ENCODE measurements at regions not wholly inside any gene's neighbourhood (a gene's known extent, or its start where the extent isn't known, plus 50 kb on each side); places are given as distances from the start of the nearest gene placed in this dataset.
"Not testable (repeated sequence)": the region's sequence is repeated elsewhere in the genome, so short reads cannot be mapped to it uniquely, and the experiment has no call there.

DNA sequence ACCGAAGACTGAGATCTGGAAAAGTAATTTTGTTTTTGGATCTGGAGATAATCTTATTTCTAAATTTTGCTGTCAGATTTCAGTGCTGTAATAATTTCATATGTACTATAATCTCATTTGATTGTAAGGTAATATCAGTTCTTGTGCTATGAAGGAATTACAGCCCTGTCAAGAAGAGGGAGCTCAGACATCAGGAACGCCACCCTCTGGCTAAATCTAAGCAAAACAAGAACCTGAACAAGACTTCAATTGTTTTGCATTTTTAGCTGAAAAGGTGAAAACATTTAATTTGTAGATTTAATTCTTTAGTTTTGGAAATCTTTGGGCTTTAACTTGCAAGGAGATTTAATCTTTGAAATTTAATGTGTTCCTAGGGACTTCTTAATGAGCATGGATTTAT, 525.4 kb upstream of the HS3ST1 start:
- Mint-ChIP-seq H3K4me3 (ENCODE audit: unreplicated experiment) (no peak overlapping the region), H3K27ac (ENCODE audit: unreplicated experiment) (no peak overlapping the region), H3K36me3 (ENCODE audit: low read depth) (no peaks in the 10 kb centered on the region), H3K4me1 (ENCODE audit: low read depth) (no peaks in the 10 kb centered on the region), H3K27me3 (ENCODE audit: low read depth) (no peaks in the 10 kb centered on the region), H3K9me3 (ENCODE audit: low read depth) (no peaks in the 10 kb centered on the region)
- TF ChIP-seq, protein P1, sequence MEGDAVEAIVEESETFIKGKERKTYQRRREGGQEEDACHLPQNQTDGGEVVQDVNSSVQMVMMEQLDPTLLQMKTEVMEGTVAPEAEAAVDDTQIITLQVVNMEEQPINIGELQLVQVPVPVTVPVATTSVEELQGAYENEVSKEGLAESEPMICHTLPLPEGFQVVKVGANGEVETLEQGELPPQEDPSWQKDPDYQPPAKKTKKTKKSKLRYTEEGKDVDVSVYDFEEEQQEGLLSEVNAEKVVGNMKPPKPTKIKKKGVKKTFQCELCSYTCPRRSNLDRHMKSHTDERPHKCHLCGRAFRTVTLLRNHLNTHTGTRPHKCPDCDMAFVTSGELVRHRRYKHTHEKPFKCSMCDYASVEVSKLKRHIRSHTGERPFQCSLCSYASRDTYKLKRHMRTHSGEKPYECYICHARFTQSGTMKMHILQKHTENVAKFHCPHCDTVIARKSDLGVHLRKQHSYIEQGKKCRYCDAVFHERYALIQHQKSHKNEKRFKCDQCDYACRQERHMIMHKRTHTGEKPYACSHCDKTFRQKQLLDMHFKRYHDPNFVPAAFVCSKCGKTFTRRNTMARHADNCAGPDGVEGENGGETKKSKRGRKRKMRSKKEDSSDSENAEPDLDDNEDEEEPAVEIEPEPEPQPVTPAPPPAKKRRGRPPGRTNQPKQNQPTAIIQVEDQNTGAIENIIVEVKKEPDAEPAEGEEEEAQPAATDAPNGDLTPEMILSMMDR (IDR thresholded peaks at IDR 0.05), result peak; percentile 76
- no peak for DNase-seq (ENCODE audit: low spot score)

DNA sequence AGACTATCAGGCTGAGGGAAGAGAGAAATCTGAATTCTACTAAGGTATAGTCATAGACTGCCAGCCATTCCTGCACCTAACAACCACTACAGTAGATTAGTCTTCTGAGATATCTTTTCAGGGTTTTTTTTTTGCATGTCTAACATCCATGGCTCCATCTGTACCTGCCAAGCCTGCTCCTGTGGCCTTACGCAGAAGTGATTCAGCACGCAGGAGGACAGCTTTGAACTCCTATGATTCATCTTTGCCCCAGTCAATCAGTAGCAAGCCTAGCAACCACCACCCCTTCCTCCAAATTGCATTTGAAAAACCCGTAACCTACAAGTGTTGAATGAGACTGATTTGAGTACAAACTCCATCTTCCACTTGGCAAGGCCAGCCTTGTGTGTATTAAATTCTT, 520.7 kb upstream of the HS3ST1 start:
- H3K27me3 Mint-ChIP-seq (ENCODE audit: low read depth), result no peaks in the 10 kb centered on the region

DNA sequence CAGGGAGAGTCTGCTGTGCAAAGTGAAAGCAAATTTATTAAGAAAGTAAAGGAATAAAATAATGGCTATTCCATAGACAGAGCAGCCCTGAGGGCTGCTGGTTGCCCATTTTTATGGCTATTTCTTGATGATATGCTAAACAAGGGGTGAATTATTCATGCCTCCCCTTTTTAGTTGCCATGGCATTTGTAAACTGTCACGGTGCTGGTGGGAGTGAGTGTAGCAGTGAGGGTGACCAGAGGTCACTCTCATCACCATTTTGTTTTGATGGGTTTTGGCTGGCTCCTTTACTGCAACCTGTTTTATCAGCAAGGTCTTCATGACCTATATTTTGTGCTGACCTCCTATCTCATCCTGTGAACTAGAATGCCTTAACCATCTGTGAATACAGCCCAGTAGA, 518.9 kb upstream of the HS3ST1 start:
- not testable (repeated sequence) for H3K27me3 Mint-ChIP-seq (ENCODE audit: low read depth); H3K4me3 Mint-ChIP-seq (ENCODE audit: unreplicated experiment); H3K9me3 Mint-ChIP-seq (ENCODE audit: low read depth); H3K36me3 Mint-ChIP-seq (ENCODE audit: low read depth); H3K27ac Mint-ChIP-seq (ENCODE audit: unreplicated experiment); H3K4me1 Mint-ChIP-seq (ENCODE audit: low read depth); DNase-seq (ENCODE audit: low spot score)

More for the DNA sequence above, 520.7 kb upstream of the HS3ST1 start:
- no peak overlapping the region for H3K27ac Mint-ChIP-seq (ENCODE audit: unreplicated experiment)
- H3K4me3 Mint-ChIP-seq (ENCODE audit: unreplicated experiment), result no peak overlapping the region
- DNase-seq (ENCODE audit: low spot score), result no peak
- H3K36me3 Mint-ChIP-seq (ENCODE audit: low read depth), result no peaks in the 10 kb centered on the region
- no peaks in the 10 kb centered on the region for H3K9me3 Mint-ChIP-seq (ENCODE audit: low read depth)
- TF ChIP-seq, protein P1 (IDR thresholded peaks at IDR 0.05), result no peak
- no peaks in the 10 kb centered on the region for H3K4me1 Mint-ChIP-seq (ENCODE audit: low read depth)

DNA sequence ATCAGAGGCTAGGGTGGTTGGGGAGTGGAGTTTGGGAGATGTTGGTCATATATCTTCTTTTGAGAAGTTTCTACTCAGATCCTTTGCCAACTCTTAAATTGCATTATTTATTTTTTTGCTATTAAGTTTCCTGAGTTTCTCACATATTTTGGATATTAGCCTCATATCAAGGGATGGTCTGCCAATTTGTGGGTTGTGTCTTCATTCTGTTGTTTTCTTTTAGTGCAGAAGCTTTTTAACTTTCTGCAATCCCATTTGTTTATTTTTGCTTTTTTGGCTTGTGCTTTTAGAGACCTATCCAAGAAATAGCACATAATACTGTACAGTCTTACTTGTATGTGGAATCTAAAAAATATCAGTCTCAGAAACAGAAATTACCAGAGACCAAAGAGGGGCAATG, 509.2 kb upstream of the HS3ST1 start:
- no peak for DNase-seq (ENCODE audit: low spot score)
- H3K4me1 Mint-ChIP-seq (ENCODE audit: low read depth), result no peaks in the 10 kb centered on the region
- peaks cover 13% of the 10 kb centered on the region for H3K9me3 Mint-ChIP-seq (ENCODE audit: low read depth)
- no peak overlapping the region for H3K27ac Mint-ChIP-seq (ENCODE audit: unreplicated experiment)
- no peak overlapping the region for H3K4me3 Mint-ChIP-seq (ENCODE audit: unreplicated experiment)
- peaks cover 2% of the 10 kb centered on the region for H3K27me3 Mint-ChIP-seq (ENCODE audit: low read depth)
- no peaks in the 10 kb centered on the region for H3K36me3 Mint-ChIP-seq (ENCODE audit: low read depth)
- TF ChIP-seq, protein P1 (IDR thresholded peaks at IDR 0.05), result no peak

DNA sequence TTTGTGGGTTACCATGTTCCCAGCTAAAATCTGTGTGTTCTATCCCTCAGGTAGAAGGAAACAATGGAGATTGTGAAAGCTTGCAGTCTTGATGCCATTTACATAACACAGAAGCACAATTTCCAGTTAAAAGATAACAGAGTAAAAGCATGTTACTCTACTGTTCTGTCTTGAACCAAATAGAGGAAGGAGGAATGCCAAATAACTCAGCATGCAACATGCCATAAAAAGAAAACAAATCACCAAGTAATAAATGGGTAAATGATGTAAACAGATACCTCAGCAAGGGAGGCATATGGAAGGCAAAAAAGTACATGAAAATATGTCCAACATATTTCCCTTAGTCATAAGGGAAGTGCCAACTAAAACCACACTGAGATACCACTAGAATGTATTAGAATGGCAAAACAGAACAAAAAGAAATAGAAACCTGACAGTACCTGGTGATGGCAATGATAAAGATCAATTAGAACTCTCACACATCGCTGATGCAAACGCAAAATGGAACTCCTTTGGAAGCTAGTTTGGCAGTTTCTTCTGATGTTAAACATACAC, 502.6 kb upstream of the HS3ST1 start:
- Mint-ChIP-seq H3K27ac (ENCODE audit: unreplicated experiment) (no peak overlapping the region), H3K4me3 (ENCODE audit: unreplicated experiment) (no peak overlapping the region), H3K9me3 (ENCODE audit: low read depth) (peaks cover 14% of the 10 kb centered on the region), H3K27me3 (ENCODE audit: low read depth) (peaks cover 2% of the 10 kb centered on the region), H3K4me1 (ENCODE audit: low read depth) (no peaks in the 10 kb centered on the region), H3K36me3 (ENCODE audit: low read depth) (no peaks in the 10 kb centered on the region)
- TF ChIP-seq, protein P1 (IDR thresholded peaks at IDR 0.05), result no peak
- DNase-seq (ENCODE audit: low spot score), result no peak

DNA sequence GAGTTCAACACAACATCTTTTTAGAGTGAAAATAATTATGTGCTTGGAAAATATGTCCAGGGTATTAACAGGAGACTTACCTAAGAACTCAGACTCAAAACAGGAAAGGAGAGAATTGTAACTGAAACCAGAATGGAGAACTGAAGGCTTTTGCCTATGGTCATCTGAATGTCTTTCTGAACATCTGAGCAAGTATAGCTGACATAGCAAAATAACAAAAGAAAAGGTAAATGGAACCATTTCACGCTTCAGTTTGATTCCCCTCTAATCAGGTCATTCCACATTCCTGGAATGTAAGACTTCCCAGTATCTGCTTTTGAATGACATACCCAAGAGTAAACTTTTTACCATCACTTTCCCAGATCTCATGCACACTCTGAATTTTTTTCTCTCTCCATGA, 500.4 kb upstream of the HS3ST1 start:
- no peaks in the 10 kb centered on the region for H3K36me3 Mint-ChIP-seq (ENCODE audit: low read depth)
- no peak overlapping the region for H3K4me3 Mint-ChIP-seq (ENCODE audit: unreplicated experiment)
- H3K27ac Mint-ChIP-seq (ENCODE audit: unreplicated experiment), result no peak overlapping the region
- H3K4me1 Mint-ChIP-seq (ENCODE audit: low read depth), result no peaks in the 10 kb centered on the region
- H3K9me3 Mint-ChIP-seq (ENCODE audit: low read depth), result peaks cover 12% of the 10 kb centered on the region
- H3K27me3 Mint-ChIP-seq (ENCODE audit: low read depth), result no peaks in the 10 kb centered on the region
- TF ChIP-seq, protein P1 (IDR thresholded peaks at IDR 0.05), result no peak
- no peak for DNase-seq (ENCODE audit: low spot score)

Data from chondrocyte (in vitro differentiated cells).